HG03342 (cell line): ENCODE measurements at regions not wholly inside any gene's neighbourhood (a gene's known extent, or its start where the extent isn't known, plus 50 kb on each side); places are given as distances from the start of the nearest gene placed in this dataset.

Experiments
- ATAC-seq: cut with Tn5 transposase; IDR thresholded peaks from one replicate; pipeline ENCODE4 v1.9.1; 2021; ENCODE audit warnings: mild to moderate bottlenecking, moderate library complexity; ENCODE audit not compliant: unreplicated experiment

DNA sequence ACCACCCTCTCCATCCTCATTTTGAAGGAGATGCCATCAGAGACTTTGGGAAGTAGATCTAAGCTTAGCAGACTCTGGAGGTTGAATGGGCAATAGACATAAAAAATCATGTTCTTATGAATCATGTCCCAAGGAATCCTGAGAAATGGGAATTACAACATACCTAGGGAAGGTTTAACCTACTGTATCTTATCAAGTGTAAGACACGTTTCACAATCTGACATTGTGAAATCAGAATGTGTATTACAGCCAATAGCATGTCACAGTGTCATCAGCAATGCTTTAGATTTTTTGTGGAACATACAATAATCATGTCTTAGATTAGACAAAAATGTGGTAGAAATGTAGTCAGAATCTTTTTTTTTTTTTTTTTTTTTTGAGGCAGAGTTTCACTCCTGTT is 332.4 kb upstream of the TLE3 start:
- ATAC-seq, result no peak

DNA sequence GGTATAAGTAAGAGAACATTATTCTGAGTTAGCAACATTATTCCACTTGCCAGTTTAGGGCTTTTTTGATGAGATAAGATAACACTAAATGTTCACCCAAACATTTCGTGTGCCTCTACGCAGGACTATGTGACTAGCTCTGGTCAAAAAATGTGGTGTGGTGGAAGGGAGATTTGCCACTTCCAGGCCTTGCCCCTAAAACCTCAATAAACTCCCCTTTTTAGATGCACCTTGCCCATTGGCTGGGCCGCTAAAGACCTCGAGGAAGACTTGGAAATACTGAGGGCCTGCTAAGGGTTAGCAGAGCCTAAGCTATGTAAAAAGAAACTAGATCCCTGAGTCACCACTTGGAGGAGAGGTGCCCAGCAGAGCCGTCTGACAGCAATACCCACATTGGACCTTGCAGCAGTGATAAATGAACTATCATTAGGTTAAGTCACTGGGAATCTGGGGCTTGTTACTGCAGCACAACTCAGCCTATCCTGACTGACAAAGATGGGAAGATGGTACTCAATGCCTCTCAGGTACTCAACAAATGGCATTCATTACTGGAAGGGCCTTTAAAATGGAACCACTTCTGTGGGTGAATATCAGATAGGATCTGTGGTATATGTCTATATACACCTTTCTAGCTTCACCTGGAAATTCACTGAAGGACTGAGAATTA is 331.5 kb upstream of the TLE3 start:
- no peak for ATAC-seq

DNA sequence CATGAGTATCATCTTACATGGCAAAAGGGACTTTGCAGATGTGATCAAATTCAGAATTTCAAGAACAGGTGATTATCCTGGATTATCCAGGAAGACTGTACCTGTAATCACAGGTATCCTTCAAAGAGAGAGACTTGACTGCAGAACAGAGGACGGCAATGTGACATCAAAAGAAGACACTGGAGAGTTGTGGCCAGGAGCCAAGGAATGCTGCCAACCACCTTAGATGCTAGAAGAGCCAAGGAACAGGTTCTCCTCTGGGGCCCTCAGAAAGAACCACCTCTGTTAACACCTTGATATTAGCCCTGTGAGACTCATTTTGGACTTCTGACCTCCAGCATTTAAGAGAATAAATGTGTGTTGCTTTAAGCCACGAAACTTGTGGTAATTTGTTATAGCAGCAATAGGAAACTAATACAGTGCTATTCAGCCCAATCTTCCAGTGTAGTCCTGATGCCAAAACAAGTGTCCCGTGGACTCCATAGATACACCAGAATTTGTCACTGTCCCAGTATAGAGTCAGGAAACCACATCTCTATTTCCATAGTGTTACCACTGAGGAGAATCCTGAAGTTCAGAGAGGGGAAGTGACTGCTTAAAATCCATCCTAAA is 330.6 kb upstream of the TLE3 start:
- ATAC-seq, result no peak

DNA sequence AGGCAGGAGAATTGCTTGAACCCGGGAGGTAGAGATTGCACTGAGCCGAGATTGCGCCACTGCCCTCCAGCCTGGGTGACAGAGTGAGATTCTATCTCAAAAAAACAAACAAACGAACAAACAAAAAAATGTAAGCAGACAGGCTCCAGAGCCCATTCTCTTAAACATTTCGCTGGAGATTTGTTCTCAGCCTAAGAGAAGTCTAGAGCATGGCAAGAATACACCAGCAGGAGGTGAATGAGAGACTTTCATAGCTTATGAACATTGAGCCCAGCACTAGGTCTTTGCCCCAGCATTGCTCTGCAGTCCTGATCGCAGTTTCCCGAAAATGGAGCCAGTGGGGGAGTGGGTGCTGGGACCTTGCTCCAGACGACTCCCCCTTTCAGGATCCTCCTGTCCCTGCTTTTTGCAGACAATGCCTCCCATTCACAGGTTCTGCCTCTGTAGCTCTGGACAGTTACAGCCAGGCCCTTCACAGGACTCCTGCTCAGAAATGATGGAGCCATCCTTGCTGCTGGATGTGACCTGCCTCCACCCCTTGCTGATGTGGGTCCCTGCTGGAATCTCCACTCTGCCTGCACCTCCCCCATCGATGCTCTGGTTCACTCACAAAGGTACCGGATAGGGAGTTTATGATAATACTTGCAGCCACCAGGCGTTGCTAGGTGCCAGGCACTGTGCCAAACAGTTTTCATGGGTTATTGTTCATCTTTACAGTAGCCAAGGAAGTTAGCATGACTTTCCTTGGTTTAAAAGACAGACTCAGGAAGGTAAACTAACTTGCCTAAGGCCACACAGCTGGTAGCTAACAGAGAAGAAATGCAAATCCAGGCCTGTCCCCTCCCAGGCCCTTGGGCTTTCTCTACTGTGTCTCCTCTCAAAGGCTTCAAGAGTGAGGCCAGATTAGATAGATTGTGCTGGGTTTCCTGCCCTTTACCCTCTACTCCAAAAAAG is 329.7 kb upstream of the TLE3 start:
- no peak for ATAC-seq

DNA sequence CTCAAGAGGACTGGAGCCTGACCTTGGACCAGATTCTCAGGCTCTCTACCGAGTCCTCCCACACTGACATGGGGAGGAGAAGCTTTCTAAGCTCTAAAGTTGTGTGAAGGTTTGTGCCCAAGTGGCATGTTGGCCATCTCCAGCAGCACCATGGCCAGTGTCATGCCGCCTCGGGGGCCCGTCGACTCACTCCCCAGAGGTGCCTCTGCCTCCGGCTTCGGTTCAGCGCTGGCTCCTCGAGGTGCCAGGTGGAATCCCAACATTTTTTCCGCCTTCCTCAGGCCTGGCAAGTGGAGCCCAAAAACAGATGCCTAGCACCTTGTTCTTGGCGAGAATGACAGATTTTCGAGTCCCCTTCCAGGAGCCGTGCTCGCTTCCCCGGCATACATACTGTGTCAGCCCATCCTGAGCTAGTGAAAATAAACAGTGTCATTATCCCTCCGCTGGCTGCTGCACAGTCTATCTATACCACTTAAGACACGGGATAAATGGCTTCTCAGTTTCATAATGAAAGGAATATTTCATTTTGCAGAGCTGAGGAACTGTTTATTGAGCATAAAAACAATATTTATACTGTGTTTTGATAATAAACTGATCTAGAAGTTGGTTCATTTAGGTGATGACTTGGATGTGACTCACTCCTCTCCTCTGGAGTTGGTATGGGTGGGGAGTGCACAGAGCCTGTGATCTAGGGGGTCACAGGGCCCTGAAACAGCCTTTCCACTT is 328.5 kb upstream of the TLE3 start:
- no peak for ATAC-seq

DNA sequence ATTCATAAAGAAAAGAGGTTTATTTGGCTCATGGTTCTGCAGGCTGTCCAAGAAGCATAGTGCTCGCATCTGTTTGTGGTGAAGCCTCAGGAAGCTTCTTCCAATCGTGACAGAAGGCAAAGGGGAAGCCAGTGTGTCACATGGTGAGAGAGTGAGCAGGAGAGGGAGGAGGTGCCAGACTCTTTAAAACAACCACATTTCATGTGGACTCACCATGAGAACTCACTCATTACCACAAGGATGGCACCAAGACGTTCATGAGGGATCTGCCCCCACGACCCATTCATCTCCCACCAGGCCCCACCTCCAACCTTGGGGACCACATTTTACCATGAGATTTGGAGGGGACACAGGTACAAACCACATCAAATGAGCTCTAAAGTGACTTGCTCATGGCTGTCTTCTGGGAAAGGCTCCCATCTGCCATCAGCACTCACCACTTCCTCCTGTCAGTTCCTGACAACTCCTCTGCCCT is 327.3 kb upstream of the TLE3 start:
- ATAC-seq, result no peak

DNA sequence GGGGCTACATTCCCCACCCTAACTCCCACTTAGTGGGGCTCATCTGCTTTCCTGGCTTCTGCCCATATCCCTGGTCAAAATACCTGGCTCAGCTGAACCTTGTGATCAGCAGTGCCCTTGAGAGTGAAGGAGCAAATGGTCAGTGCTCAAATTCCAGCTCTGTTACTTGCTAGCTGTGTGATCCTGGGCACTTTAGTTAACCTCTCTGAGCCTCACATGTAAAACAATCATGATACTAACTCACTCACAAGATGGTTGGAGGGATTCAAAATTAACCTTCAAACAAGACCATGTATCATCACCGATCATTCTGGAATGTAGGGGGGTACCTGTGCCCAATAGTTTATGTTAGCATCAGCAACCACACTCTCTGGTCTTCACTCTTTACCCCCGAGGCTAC is 325.6 kb upstream of the TLE3 start:
- no peak for ATAC-seq

DNA sequence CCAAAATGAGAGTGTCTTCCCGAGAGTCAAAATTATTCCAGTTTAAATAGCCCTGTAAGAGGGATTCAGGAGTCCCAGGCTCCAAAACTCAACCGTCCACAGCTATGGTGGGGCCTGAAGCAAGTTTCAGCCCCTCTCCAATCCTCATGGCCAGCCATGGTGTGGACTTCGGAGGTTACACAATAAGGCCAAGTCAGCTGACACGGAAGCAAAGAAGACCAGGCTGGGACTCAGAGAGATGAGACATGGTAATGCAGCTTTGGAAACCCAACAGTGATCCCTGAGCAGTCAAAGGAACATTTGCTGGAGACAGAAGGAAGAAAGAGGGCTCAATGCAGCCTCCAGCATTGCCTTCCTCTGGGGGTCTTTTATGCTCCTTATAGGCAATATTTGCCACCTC is 324.6 kb upstream of the TLE3 start:
- ATAC-seq, result no peak

DNA sequence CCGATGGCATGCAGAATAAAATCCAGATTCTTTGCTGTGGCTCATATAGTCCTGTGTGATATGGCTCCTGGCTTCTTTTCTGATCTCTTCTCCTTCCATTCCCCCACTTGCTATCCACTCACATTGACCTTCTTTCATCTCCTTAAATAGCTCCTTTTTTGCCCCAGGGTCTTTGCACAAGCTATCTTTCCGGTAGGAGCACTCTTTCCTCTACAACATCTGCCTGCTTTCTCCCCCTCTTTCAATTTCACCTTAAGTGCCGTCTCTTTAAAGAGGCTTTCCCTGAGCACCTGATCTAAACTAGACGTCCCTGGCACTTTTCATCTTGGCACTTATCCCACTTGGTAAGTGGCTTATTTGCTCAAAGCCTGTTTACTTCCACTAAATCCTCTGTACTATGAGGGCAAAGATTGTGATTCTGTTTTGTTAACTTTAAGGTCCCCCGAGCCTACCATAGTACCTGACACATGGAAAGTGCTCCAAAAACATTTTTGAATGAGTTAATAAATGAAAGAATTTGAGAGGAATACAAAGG is 323.3 kb upstream of the TLE3 start:
- ATAC-seq, result no peak

DNA sequence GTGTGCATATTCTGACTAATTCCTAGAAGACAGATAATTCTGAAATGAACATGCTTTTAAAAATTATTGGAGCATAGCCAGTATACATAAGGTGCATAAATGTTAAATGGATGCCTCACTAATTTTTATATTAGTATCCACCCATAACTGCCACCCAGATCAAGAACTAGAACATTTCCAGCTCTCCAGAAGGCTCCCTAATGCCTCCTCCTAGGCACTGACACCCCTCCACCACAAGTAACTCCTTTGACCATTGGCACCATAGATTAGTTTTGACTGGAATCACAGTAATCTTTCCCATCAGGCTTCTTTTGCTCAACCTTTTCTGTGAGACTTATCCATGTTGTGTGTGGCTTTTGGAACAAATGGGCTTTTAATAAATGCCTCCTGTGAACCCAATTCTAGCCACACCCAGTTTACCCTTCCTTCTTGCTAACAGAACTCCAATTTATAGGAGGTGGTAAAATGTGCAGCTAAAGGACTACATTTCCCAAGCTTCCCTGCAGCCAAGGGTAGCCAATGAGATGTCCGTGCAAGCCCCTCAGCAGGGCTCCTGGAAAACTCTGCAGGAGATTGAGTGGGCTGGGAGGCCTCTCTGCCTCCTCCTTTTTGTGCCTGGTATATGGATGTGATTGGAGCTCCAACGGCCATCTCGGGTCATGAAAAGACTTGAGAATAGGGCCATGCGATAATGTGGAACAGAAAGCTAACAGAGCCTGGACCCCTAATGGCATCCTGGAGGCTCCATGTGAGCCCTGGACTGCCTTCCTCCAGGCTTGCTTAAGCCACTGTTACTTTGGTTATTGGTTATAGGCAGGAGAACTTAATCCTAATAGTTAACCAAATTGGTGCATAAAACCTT is 322.6 kb upstream of the TLE3 start:
- ATAC-seq, result no peak

DNA sequence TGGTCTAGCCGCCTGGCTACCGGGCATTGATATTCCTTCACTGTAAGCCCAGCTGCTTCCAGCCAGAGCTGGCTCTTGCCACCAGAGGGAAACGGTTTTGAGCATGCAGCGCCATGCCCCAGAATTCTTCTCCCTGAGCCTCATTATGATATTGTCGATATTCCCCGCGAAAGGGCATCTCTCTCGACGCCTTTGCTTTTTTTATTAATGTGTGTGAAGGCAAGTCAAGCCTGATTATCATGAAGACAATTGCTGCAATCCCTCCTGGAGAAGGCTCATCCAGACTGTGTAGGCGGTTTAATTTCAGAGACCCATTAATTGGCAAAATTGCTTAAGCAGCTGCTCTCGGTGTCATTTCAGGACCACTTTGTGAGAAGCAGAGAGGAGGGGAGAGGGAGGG is 321.2 kb upstream of the TLE3 start:
- no peak for ATAC-seq

DNA sequence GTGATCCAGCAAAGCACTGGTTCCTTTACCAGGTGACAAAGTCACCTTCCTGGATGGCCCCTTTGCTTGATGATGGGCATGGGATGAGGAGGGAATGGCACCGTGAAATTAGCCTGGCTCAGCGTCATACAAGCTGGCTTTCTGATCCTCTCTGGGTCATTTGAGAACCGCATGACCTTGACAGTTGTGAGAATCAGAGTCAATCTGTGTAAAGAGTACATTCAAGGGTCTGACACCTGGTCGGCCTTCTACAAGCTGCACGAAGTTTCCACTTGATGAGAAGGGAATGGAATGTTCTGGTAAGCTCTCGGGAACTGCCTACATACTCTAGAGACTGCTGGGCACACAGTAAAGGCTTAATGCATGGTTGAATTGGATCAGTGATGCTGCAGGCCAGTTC is 319.8 kb upstream of the TLE3 start:
- ATAC-seq, result no peak

DNA sequence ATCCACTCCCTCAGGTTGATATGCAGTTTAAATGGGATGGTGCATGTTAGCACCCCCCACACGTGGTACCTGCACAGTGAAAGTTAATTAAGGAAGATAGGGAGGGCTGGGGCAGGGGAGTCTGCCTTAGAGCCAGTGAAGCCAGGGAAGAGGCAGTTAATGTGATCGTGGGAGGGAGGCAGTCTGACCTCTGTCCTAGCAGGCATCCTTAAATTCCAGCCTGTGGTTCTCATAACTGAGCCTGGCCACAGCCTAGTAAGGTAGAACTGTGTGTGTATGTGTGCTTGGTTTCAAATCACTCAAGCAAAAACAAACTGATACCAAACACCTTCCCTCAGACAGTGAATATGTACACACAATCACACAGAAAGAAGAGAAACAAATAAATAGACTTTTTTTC is 319.1 kb upstream of the TLE3 start:
- ATAC-seq, result no peak

DNA sequence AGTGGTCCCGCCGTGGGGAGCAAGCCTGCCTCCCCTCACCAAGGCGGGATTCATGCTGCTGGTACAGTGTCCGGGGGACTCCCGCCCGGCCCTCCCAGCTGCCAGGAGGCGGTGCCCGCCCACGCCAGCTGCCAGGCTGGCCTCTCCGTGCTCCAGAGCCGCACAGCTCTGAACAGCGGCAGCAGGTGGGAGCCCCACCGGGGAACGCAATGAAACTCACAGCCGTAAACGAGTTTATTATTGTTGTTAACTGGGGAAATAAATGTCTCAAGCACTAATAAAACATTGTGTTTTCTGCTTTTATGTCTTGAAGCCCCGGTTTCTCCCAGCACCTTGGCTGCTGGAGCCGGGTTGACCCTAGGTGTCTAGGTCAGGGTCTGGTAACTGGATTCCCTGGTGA is 317.7 kb upstream of the TLE3 start:
- ATAC-seq, result no peak

DNA sequence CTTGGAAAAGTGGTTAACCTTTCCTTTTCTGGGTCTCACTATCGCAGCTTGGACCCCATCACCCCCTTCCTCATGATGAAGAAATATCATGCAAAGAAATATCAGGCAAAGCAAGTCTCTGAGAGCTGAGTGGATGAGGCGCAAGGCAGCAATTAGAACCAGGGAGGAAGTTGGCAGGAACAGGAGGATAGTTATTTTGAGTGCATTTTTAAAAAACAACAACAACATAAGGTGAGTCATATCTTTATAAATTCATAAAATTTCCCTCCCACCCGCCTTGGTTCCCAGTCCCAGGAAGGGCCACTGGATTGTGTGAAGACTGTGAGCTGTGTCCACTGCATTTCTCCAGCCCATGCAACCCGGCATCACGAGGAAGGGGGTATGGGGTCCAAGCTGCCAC is 316.9 kb upstream of the TLE3 start:
- ATAC-seq, result no peak

DNA sequence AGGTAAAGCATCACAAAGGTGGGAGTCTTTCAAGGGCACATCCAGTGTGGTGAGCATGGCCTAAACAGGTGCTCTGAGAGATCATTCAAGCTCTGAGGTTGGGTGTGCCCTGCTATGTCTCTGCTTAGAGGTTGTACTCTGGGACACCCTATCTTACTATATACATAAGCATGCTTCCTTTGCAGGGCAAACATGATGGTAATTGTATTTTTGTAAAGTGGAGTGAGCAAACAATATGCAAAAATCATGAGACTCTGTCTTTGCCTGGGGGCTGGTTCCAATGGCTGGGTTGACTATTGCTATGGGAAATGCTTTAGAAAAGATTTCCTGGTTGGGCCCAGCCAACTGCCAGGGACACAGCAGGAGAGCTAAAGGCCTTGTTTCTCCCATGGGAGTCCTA is 315.1 kb upstream of the TLE3 start:
- no peak for ATAC-seq

DNA sequence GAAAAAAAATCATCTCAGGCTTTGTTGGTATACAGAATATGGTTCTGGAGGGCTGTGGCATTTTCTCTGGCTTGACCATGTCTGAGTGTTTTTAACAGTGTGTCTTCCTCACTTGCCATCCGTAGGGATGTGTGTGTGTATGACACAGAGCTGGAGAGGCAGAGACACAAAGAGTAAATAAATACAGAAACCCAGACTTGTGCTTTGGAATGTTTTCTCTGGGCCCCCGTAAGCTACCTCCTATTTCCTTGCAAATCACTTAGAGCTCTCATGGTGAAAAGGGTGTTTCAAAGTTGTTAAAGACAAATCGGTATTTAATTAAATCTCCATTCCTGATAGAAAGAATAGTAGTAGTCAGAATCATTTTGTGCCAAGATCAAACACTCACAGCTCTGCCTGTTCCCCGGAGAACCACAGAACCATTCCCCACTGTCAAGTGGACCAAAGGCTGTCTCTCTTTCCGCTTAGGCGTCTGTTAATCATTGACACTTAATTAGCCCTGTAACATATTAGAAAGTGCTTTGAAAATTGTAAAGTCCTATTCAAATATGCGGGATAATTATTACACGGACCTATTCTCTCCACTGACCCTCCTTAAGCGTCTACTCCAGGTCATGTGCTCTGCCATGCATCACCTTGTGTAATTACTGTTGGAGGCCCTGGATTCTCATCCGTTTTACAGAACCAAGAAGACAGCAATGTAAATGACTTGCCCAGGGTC is 313.6 kb upstream of the TLE3 start:
- ATAC-seq, result no peak

DNA sequence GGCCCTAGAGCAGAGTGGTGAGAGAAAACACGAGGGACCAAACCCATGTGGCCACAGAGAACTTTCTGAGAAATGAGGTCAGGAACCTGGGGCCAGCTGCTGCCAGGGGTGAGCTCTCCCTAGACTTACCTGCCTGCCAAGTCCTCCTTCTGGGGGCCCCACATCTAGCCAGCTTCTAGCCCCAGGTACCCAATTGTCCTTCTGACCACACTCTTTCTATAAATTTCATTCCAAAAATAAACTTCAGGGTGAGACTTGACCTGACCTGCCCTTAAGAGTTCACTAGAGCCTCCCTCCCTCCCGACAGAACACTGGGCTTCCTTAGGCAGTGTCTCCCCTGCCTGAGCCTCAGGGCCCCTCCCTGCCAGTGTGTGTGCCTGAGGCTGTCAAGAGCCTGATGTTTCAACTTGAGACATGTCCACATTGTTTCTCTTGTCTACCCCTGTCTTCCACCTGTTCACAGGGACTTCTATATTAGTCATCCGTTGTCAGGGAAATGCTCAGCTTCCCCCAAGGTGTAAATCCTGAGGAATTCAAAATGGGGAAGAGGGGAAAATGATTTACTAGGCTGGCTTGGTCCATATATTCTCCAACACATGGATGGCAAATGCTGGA is 312.8 kb upstream of the TLE3 start:
- ATAC-seq, result no peak

DNA sequence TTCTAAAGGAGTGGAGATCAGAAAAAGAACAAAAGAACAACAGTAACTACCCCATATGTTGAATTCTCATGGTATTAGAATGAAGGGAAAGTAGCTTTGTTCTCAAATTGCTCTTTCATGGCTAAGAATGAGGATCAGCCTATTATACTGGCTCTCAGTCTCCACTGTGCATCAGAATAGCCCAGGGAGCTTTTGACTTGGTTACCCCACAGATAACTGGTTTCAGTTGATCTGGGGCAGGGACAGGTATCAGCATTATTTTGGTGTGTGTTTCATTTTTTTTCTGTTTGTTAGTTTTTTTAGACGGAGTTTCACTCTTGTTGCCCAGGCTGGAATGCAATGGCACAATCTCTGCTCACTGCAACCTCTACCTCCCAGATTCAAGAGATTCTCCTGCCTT is 311.7 kb upstream of the TLE3 start:
- no peak for ATAC-seq
